Keratinocyte (primary cell): ENCODE measurements at regions not wholly inside any gene's neighbourhood (a gene's known extent, or its start where the extent isn't known, plus 50 kb on each side); places are given as distances from the start of the nearest gene placed in this dataset.

Experiments
- EZH2 ChIP-seq: IDR thresholded peaks from one replicate; pipeline ENCODE4 v1.6.1; 2012; ENCODE audit warnings: inconsistent platforms, mild to moderate bottlenecking, low read length, moderate library complexity
- TF ChIP-seq, protein P1 (sequence below), 3 experiments: IDR thresholded peaks in 1 of 3; conservative IDR thresholded peaks in 1 of 3; optimal IDR thresholded peaks in 1 of 3; 2 replicates in 2 of 3; 3 replicates in 1 of 3; pipeline versions ENCODE3 to v1.5.1; 2011; ENCODE audit warnings: low read length in 3 of 3, mild to moderate bottlenecking in 3 of 3, moderate library complexity in 2 of 3, control low read depth in 1 of 3, inconsistent platforms in 1 of 3; ENCODE audit not compliant: insufficient read depth in 2 of 3; ENCODE audit errors: extremely low read depth in 1 of 3

DNA sequence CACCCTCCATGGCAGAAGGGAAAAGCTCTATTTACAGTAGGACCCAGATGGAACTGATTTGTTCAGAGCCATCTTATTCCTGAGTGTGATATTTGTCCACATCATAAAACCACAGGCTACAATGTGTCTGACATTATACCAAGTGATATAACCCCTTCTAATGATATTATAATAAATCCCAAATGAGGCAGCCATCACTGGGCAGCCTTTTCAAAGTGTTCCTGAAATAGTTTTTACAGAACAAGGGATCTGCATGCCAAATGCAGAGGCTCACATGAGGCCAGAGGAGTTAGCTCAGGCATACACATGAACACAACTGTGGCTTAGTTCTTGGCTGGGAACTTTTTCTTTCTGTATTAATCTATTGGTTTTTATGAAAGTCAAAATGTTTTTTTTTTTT, 207.7 kb downstream of the MAFB start:
- TF ChIP-seq, protein P1, sequence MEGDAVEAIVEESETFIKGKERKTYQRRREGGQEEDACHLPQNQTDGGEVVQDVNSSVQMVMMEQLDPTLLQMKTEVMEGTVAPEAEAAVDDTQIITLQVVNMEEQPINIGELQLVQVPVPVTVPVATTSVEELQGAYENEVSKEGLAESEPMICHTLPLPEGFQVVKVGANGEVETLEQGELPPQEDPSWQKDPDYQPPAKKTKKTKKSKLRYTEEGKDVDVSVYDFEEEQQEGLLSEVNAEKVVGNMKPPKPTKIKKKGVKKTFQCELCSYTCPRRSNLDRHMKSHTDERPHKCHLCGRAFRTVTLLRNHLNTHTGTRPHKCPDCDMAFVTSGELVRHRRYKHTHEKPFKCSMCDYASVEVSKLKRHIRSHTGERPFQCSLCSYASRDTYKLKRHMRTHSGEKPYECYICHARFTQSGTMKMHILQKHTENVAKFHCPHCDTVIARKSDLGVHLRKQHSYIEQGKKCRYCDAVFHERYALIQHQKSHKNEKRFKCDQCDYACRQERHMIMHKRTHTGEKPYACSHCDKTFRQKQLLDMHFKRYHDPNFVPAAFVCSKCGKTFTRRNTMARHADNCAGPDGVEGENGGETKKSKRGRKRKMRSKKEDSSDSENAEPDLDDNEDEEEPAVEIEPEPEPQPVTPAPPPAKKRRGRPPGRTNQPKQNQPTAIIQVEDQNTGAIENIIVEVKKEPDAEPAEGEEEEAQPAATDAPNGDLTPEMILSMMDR (optimal IDR thresholded peaks at IDR 0.05 in 1 of 3, IDR thresholded peaks at IDR 0.05 in 1 of 3, conservative IDR thresholded peaks at IDR 0.05 in 1 of 3; ENCODE audit: extremely low read depth in 1 of 3, insufficient read depth in 2 of 3, low read length in 3 of 3) = no peak
- TF ChIP-seq EZH2 = no peak
